Panc1 (cell line): ENCODE measurements at regions not wholly inside any gene's neighbourhood (a gene's known extent, or its start where the extent isn't known, plus 50 kb on each side); places are given as distances from the start of the nearest gene placed in this dataset.

Source experiments
- ATAC-seq: fragments of 200-7000 bp; cut with Tn5 transposase; 2 replicates; pipeline ENCODE4 v1.9.1; 2020; ENCODE audit warnings: mild to moderate bottlenecking, moderate library complexity
- BruUV-seq: library from RNA; stranded (reverse); fragments of 400-500 nt; replicated peaks from 2 replicates; lab custom pipeline; 2021; lab: Mats Ljungman, UMichigan
- CTCF ChIA-PET: fragments of 300-600 bp; sonication (Branson Sonifier 250); formaldehyde crosslinking; loops from one replicate; lab custom pipeline; 2022; ENCODE audit warnings: antibody characterized with exemption; lab: Charles Lee
- POLR2A ChIA-PET: fragments of 300-600 bp; sonication (Branson Sonifier 250); formaldehyde crosslinking; loops from one replicate; lab custom pipeline; 2022; ENCODE audit warnings: antibody characterized with exemption; lab: Charles Lee
- DNase-seq: peaks from one replicate; pipeline ENCODE4 v3.0.0-alpha.2; 2010; ENCODE audit warnings: low read depth, low spot score
- H3K27ac ChIP-seq: 2 replicates; pipeline ENCODE4 v1.5.1; 2011; ENCODE audit warnings: mild to moderate bottlenecking, low read length, inconsistent platforms
- H3K27me3 ChIP-seq: fragments of 200-500 bp; sonication (Bioruptor generic); 2 replicates; pipeline ENCODE4 v1.6.0; 2014; ENCODE audit warnings: low read length, inconsistent platforms; ENCODE audit not compliant: control insufficient read depth, insufficient read depth
- H3K36me3 ChIP-seq: fragments of 200-500 bp; sonication (Bioruptor generic); 2 replicates; pipeline ENCODE4 v1.5.1; 2014; ENCODE audit warnings: inconsistent platforms, mild to moderate bottlenecking, low read length, moderate library complexity; ENCODE audit not compliant: control insufficient read depth, insufficient read depth
- H3K4me1 ChIP-seq: 2 replicates; pipeline ENCODE4 v1.5.1; 2011; ENCODE audit warnings: inconsistent platforms, mild to moderate bottlenecking, low read length, moderate library complexity; ENCODE audit not compliant: control insufficient read depth, insufficient read depth
- H3K4me3 ChIP-seq, 2 experiments: 2 replicates each; pipeline ENCODE4 v1.5.1; 2011 to 2012; ENCODE audit warnings: low read depth in 2 of 2, low read length in 2 of 2, mild to moderate bottlenecking in 2 of 2, inconsistent platforms in 1 of 2, moderate library complexity in 1 of 2
- H3K9me3 ChIP-seq: fragments of 200-500 bp; sonication (Bioruptor generic); 2 replicates; pipeline ENCODE4 v1.5.1; 2014; ENCODE audit warnings: low read depth, mild to moderate bottlenecking, inconsistent platforms, low read length, moderate library complexity; ENCODE audit not compliant: control insufficient read depth, insufficient read depth
- POLR2AphosphoS5 ChIP-seq: IDR thresholded peaks from 2 replicates; pipeline ENCODE4 v1.6.1; 2012; ENCODE audit warnings: mild to moderate bottlenecking, low read depth, low read length, moderate library complexity
- SIN3A ChIP-seq: IDR thresholded peaks from 2 replicates; pipeline ENCODE4 v1.6.1; 2012; ENCODE audit warnings: low read depth, mild to moderate bottlenecking, low read length, moderate library complexity, borderline replicate concordance; ENCODE audit not compliant: insufficient read depth
- TCF7L2 ChIP-seq: IDR thresholded peaks from 2 replicates; pipeline ENCODE4 v1.6.1; 2011; ENCODE audit warnings: mild to moderate bottlenecking, low read depth, low read length, inconsistent platforms
- in situ Hi-C: cut with HindIII; loops from 2 replicates; pipeline ENCODE4 v1.10.0; 2016; ENCODE audit warnings: low sequenced_read_pairs, low pct_unique_long_range_greater_than_20kb
- intact Hi-C: fragments of 100-400 bp; cut with micrococcal nuclease; formaldehyde crosslinking; loops from one replicate; pipeline ENCODE4 v1.10.0; 2022; ENCODE audit not compliant: unreplicated experiment
- TF ChIP-seq, protein P1 (sequence below): fragments of 450-650 bp; IDR thresholded peaks from 2 replicates; pipeline ENCODE4 v1.5.1; 2017; ENCODE audit warnings: mild to moderate bottlenecking
- TF ChIP-seq, protein P2 (sequence below), 2 experiments: IDR thresholded peaks; 2 replicates each; pipeline ENCODE4 v1.6.1; 2011 to 2012; ENCODE audit warnings: low read depth in 2 of 2, control low read depth in 1 of 2, low read length in 1 of 2, mild to moderate bottlenecking in 1 of 2, moderate library complexity in 1 of 2; ENCODE audit not compliant: insufficient read depth in 1 of 2

DNA sequence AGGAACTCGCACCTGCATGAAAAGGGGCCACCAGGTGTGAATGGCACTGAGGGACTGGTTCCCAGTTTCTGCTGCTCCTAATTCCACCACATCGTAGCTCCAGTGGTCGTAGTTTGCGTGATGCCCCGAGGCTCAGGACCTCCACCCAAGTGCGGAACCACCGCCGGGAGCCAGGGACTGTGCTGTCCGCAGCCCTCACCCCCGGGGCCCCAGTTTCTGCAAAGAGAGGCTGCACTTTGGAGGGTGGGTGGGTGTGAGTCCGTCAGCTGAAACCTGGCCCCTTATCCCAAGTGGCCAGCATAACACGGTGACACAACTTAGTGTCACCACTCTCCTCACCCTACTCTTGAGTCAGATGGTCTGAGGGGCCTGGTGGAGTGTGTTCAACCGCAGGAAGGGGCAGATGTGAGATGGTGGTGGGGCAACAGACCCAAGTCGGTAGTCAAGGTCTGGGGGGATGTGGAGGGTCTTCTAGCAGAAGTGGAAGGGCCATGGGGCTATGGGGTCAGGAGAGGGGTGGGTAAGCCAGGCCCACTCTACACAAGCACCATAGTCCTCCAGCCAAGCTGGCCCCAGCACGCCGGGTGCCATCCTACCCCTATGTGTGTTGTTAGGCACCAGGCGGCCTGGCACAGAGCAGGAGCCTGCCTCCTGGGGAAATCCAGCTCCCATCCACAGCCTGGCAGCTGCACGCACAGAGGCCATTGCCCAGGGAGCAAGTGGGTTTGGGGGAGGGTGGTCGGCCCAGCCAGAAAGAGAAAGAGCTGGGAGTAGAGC, 1301.6 kb downstream of the UQCRFS1 start:
- no TSS peak for BruUV-seq
- Histone ChIP-seq H3K4me3 (no peak overlapping the region), H3K36me3 (no peaks in the 10 kb centered on the region), H3K4me1 (no peaks in the 10 kb centered on the region), H3K27ac (no peak overlapping the region), H3K9me3 (no peaks in the 10 kb centered on the region), H3K27me3 (no peaks in the 10 kb centered on the region)
- in situ Hi-C loops (no loop called here), intact Hi-C loops (no loop called here)
- ATAC-seq (no peak), DNase-seq (no peak)
- CTCF ChIA-PET: no interaction called here
- POLR2A ChIA-PET: no interaction called here
- TF ChIP-seq, protein P1, sequence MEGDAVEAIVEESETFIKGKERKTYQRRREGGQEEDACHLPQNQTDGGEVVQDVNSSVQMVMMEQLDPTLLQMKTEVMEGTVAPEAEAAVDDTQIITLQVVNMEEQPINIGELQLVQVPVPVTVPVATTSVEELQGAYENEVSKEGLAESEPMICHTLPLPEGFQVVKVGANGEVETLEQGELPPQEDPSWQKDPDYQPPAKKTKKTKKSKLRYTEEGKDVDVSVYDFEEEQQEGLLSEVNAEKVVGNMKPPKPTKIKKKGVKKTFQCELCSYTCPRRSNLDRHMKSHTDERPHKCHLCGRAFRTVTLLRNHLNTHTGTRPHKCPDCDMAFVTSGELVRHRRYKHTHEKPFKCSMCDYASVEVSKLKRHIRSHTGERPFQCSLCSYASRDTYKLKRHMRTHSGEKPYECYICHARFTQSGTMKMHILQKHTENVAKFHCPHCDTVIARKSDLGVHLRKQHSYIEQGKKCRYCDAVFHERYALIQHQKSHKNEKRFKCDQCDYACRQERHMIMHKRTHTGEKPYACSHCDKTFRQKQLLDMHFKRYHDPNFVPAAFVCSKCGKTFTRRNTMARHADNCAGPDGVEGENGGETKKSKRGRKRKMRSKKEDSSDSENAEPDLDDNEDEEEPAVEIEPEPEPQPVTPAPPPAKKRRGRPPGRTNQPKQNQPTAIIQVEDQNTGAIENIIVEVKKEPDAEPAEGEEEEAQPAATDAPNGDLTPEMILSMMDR: no peak
- TF ChIP-seq, protein P2, sequence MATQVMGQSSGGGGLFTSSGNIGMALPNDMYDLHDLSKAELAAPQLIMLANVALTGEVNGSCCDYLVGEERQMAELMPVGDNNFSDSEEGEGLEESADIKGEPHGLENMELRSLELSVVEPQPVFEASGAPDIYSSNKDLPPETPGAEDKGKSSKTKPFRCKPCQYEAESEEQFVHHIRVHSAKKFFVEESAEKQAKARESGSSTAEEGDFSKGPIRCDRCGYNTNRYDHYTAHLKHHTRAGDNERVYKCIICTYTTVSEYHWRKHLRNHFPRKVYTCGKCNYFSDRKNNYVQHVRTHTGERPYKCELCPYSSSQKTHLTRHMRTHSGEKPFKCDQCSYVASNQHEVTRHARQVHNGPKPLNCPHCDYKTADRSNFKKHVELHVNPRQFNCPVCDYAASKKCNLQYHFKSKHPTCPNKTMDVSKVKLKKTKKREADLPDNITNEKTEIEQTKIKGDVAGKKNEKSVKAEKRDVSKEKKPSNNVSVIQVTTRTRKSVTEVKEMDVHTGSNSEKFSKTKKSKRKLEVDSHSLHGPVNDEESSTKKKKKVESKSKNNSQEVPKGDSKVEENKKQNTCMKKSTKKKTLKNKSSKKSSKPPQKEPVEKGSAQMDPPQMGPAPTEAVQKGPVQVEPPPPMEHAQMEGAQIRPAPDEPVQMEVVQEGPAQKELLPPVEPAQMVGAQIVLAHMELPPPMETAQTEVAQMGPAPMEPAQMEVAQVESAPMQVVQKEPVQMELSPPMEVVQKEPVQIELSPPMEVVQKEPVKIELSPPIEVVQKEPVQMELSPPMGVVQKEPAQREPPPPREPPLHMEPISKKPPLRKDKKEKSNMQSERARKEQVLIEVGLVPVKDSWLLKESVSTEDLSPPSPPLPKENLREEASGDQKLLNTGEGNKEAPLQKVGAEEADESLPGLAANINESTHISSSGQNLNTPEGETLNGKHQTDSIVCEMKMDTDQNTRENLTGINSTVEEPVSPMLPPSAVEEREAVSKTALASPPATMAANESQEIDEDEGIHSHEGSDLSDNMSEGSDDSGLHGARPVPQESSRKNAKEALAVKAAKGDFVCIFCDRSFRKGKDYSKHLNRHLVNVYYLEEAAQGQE (IDR thresholded peaks at IDR 0.05; ENCODE audit: insufficient read depth in 1 of 2, low read depth in 2 of 2, low read length in 1 of 2): no peak
- TF ChIP-seq TCF7L2: no peak
- TF ChIP-seq SIN3A: no peak
- TF ChIP-seq POLR2AphosphoS5: no peak

DNA sequence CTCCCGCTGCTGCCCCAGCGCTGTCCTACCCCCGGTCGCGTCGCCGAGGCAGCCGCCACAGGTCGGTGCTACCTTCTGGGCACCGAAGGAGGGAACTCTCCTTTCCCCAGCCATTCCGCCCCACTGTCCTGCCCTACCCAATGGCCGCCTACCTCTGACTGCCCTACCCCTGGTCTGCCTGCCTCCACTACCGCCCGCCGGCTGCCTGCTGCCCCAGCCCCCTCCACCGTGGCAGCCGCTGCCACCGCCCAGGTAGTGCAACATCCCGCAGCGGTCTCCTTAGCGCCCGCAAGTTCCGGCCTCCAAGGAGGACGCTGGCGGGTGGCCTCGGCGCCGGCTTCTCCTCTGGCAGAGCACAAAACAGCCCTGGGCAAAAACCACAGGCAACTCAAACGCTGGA, 1303.1 kb downstream of the UQCRFS1 start:
- ChIA-PET CTCF (no interaction called here), POLR2A (no interaction called here)
- no TSS peak for BruUV-seq
- DNase-seq (no peak), ATAC-seq (no peak)
- Histone ChIP-seq H3K27ac (no peak overlapping the region), H3K4me1 (no peaks in the 10 kb centered on the region), H3K36me3 (no peaks in the 10 kb centered on the region), H3K9me3 (no peaks in the 10 kb centered on the region), H3K27me3 (no peaks in the 10 kb centered on the region), H3K4me3 (no peak overlapping the region)
- in situ Hi-C loops (no loop called here), intact Hi-C loops (no loop called here)
- no peak for TF ChIP-seq TCF7L2
- TF ChIP-seq POLR2AphosphoS5: no peak
- TF ChIP-seq, protein P1: no peak
- TF ChIP-seq SIN3A: no peak
- TF ChIP-seq, protein P2 (IDR thresholded peaks at IDR 0.05; ENCODE audit: insufficient read depth in 1 of 2, low read depth in 2 of 2, low read length in 1 of 2): no peak
